GM23338 (cell line): ENCODE measurements at regions not wholly inside any gene's neighbourhood (a gene's known extent, or its start where the extent isn't known, plus 50 kb on each side); places are given as distances from the start of the nearest gene placed in this dataset.

Source experiments
- EZH2 ChIP-seq: fragments of 200-600 bp; sonication (generic); IDR thresholded peaks from one replicate; pipeline ENCODE4 v1.8.0; 2017; ENCODE audit warnings: antibody characterized with exemption, mild to moderate bottlenecking, low read depth; ENCODE audit not compliant: unreplicated experiment
- EZH2phosphoT487 ChIP-seq: fragments of 200-600 bp; sonication (generic); IDR thresholded peaks from one replicate; pipeline ENCODE4 v1.8.1; 2018; ENCODE audit warnings: antibody characterized with exemption; ENCODE audit not compliant: unreplicated experiment
- NANOG ChIP-seq: IDR thresholded peaks from 2 replicates; pipeline ENCODE4 v1.6.1; 2016; ENCODE audit warnings: antibody characterized with exemption, borderline replicate concordance
- REST ChIP-seq: IDR thresholded peaks from one replicate; pipeline ENCODE4 v1.6.1; 2018; ENCODE audit warnings: antibody characterized with exemption; ENCODE audit not compliant: unreplicated experiment
- TF ChIP-seq, protein P1 (sequence below), 2 experiments: fragments of 200-600 bp in 1 of 2; sonication (generic) in 1 of 2; conservative IDR thresholded peaks; 2 replicates each; pipeline versions ENCODE4 v1.5.1 to v1.6.1; 2016 to 2017; ENCODE audit warnings: antibody characterized with exemption in 2 of 2, low read depth in 2 of 2, mild to moderate bottlenecking in 2 of 2, moderate library complexity in 1 of 2

GRCh38 chr12:17793854-17794253 is 296.1 kb downstream of the RERGL start:
- TF ChIP-seq NANOG = no peak
- TF ChIP-seq, protein P1, sequence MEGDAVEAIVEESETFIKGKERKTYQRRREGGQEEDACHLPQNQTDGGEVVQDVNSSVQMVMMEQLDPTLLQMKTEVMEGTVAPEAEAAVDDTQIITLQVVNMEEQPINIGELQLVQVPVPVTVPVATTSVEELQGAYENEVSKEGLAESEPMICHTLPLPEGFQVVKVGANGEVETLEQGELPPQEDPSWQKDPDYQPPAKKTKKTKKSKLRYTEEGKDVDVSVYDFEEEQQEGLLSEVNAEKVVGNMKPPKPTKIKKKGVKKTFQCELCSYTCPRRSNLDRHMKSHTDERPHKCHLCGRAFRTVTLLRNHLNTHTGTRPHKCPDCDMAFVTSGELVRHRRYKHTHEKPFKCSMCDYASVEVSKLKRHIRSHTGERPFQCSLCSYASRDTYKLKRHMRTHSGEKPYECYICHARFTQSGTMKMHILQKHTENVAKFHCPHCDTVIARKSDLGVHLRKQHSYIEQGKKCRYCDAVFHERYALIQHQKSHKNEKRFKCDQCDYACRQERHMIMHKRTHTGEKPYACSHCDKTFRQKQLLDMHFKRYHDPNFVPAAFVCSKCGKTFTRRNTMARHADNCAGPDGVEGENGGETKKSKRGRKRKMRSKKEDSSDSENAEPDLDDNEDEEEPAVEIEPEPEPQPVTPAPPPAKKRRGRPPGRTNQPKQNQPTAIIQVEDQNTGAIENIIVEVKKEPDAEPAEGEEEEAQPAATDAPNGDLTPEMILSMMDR (conservative IDR thresholded peaks at IDR 0.05; ENCODE audit: low read depth in 2 of 2) = no peak
- no peak for TF ChIP-seq REST
- no peak for TF ChIP-seq EZH2
- TF ChIP-seq EZH2phosphoT487 = no peak
